Ishikawa (cell line): ENCODE measurements at regions not wholly inside any gene's neighbourhood (a gene's known extent, or its start where the extent isn't known, plus 50 kb on each side); places are given as distances from the start of the nearest gene placed in this dataset.

Experiments used
- CEBPB ChIP-seq: IDR thresholded peaks from 2 replicates; pipeline ENCODE4 v1.6.1; 2012
- CREB1 ChIP-seq: IDR thresholded peaks from 2 replicates; pipeline ENCODE4 v1.6.1; 2012; ENCODE audit warnings: low read depth
- EGR1 ChIP-seq: IDR thresholded peaks from 2 replicates; pipeline ENCODE4 v1.6.1; 2012
- EP300 ChIP-seq: IDR thresholded peaks from 2 replicates; pipeline ENCODE4 v1.6.1; 2012; ENCODE audit warnings: borderline replicate concordance
- FOXM1 ChIP-seq: IDR thresholded peaks from 2 replicates; pipeline ENCODE4 v1.6.1; 2012; ENCODE audit warnings: low read depth, borderline replicate concordance
- NFIC ChIP-seq: IDR thresholded peaks from 2 replicates; pipeline ENCODE4 v1.6.1; 2012
- RAD21 ChIP-seq: IDR thresholded peaks from 2 replicates; pipeline ENCODE4 v1.6.1; 2012; ENCODE audit warnings: low read depth
- TAF1 ChIP-seq: IDR thresholded peaks from 2 replicates; pipeline ENCODE4 v1.6.1; 2012; ENCODE audit warnings: low read depth, mild to moderate bottlenecking
- TCF12 ChIP-seq: IDR thresholded peaks from 2 replicates; pipeline ENCODE4 v1.6.1; 2012; ENCODE audit warnings: low read depth
- TEAD4 ChIP-seq: IDR thresholded peaks from 2 replicates; pipeline ENCODE4 v1.6.1; 2012
- YY1 ChIP-seq: IDR thresholded peaks from 2 replicates; pipeline ENCODE4 v1.6.1; 2012; ENCODE audit warnings: low read depth
- ZBTB7A ChIP-seq: IDR thresholded peaks from 2 replicates; pipeline ENCODE4 v1.6.1; 2012; ENCODE audit warnings: low read depth
- TF ChIP-seq, protein P1 (sequence below): IDR thresholded peaks from 2 replicates; pipeline ENCODE4 v1.6.1; 2012
- TF ChIP-seq, protein P2 (sequence below): IDR thresholded peaks from 2 replicates; pipeline ENCODE4 v1.6.1; 2012
- TF ChIP-seq, protein P3 (sequence below): IDR thresholded peaks from 2 replicates; pipeline ENCODE4 v1.6.1; 2012; ENCODE audit warnings: low read depth, mild to moderate bottlenecking

DNA sequence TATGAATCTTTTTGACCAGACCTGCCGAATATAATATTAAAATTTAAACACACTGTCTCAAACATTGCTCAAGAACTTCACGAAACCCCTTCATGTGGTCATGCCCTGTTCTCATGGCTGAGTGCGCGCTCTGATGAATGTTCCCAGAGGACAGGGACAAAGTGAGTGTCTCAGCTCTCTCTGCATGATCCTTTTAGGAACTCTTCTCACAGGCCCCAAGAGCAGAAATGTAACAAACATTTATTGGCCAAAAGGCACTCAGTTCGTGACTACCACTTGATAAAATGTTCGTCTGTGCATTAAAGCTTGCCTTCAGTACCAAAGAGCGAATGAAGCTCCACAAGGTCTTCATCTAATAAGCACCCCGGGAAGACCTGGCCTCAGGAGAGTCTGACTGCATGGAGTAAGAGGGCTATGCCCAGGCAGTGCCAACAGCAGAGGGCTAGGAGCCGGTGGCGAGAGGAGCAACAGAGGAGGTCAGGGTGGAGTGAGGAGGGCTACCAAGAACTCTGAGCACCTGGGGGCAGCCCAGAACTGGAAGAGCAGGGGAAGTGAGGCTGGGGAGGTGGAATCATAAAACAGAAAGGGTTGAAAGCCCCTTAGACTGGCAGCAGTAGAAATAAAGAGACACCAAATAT is 171.1 kb downstream of the RHOU start:
- TF ChIP-seq, protein P1, sequence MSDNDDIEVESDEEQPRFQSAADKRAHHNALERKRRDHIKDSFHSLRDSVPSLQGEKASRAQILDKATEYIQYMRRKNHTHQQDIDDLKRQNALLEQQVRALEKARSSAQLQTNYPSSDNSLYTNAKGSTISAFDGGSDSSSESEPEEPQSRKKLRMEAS: no peak
- no peak for TF ChIP-seq RAD21
- TF ChIP-seq ZBTB7A: no peak

DNA sequence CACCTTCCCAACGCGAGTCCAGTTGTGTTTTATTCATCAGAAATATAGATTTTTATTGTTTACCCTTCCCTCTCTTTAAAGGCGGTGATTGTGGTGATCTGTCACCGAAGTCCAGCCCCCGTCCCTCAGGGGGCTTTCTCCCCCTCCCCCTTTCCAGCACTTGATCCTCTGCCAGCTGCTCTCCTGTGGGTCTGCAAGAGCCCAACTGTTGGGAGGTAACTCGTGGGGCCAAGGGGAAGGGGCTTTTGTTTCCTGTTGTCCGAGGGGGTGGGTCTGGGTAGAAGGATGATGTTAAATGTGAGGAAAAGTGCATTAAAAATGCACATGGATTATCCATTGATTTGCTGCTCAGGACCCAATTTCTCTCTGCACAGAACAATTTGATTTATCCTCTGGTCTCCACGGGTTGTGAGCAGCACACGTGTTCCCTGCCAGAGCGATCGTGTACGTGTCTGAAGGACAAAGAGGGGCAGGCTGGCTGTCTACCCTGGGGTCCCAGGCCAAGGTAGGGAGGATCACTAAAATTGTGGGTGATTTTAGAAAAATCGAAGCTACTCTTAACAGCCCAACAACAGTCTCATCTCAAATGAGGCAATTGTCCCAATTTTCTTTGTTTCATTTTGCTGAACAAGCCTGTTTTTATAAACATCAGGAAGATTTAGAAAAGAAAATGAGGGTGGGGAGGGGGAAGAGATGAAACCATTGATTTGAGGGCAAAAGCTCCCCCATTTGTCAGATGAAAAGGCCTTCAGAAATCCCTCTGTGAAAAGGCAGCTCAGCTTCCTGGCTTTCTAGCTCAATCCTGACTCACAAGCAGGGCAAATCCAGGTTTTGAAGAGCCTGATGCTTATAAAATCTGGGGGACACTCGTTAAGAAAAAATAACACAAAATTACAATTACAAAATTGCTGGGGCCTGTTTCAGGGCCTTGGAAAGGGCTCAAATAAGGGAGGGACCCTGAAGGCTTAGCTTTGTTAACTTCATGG is 176.2 kb downstream of the RHOU start:
- no peak for TF ChIP-seq NFIC
- TF ChIP-seq ZBTB7A: no peak
- no peak for TF ChIP-seq CREB1
- no peak for TF ChIP-seq TAF1
- TF ChIP-seq RAD21: no peak
- no peak for TF ChIP-seq TCF12
- no peak for TF ChIP-seq TEAD4
- no peak for TF ChIP-seq YY1
- TF ChIP-seq EGR1: no peak
- no peak for TF ChIP-seq FOXM1
- TF ChIP-seq, protein P2, sequence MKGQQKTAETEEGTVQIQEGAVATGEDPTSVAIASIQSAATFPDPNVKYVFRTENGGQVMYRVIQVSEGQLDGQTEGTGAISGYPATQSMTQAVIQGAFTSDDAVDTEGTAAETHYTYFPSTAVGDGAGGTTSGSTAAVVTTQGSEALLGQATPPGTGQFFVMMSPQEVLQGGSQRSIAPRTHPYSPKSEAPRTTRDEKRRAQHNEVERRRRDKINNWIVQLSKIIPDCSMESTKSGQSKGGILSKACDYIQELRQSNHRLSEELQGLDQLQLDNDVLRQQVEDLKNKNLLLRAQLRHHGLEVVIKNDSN: no peak
- no peak for TF ChIP-seq EP300
- TF ChIP-seq CEBPB: no peak
- TF ChIP-seq, protein P1: no peak
- TF ChIP-seq, protein P3, sequence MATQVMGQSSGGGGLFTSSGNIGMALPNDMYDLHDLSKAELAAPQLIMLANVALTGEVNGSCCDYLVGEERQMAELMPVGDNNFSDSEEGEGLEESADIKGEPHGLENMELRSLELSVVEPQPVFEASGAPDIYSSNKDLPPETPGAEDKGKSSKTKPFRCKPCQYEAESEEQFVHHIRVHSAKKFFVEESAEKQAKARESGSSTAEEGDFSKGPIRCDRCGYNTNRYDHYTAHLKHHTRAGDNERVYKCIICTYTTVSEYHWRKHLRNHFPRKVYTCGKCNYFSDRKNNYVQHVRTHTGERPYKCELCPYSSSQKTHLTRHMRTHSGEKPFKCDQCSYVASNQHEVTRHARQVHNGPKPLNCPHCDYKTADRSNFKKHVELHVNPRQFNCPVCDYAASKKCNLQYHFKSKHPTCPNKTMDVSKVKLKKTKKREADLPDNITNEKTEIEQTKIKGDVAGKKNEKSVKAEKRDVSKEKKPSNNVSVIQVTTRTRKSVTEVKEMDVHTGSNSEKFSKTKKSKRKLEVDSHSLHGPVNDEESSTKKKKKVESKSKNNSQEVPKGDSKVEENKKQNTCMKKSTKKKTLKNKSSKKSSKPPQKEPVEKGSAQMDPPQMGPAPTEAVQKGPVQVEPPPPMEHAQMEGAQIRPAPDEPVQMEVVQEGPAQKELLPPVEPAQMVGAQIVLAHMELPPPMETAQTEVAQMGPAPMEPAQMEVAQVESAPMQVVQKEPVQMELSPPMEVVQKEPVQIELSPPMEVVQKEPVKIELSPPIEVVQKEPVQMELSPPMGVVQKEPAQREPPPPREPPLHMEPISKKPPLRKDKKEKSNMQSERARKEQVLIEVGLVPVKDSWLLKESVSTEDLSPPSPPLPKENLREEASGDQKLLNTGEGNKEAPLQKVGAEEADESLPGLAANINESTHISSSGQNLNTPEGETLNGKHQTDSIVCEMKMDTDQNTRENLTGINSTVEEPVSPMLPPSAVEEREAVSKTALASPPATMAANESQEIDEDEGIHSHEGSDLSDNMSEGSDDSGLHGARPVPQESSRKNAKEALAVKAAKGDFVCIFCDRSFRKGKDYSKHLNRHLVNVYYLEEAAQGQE: no peak

DNA sequence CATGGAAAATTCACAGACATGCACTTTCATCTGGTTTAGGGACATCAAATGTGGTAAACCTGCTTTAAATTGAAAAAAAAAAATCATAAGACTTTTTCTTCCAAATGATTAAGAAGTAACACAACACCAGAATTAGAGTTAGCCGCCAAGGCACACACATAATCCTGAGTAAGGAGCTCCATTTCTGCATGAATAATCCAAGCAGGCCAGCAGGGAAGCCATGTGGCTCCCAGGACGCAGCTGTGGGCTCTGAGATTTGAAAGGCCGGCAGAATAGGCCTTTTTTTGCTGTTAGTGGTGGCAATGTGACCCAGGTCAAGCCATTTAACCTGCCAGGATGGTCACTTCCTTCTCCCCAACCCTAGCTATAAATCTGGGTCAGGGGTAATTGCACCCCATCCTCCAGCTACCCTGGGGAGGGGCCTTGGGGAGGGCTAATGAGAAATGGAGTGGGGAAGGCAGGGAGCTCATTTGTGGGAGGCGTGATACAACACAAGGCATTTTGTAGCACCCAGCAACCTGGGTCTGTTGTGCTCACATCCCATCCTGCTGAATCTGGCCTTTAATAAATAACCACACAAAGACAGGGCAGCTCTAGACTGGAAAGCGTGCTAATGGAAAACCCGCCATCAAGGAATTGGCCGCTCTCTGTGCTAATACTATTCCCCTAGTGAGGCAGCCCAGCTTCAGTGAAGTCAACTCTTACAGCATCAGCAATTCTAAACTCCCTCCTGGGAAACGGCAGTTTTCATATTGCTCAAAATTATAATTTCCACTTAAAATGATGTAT is 178.5 kb downstream of the RHOU start:
- TF ChIP-seq, protein P1: no peak
- TF ChIP-seq FOXM1 (no peak), ZBTB7A (no peak), NFIC (no peak), EGR1 (no peak), EP300 (no peak), YY1 (no peak), TAF1 (no peak), RAD21 (no peak), CEBPB (no peak), TEAD4 (no peak), TCF12 (no peak), CREB1 (no peak)
- TF ChIP-seq, protein P2: no peak
- TF ChIP-seq, protein P3: no peak

DNA sequence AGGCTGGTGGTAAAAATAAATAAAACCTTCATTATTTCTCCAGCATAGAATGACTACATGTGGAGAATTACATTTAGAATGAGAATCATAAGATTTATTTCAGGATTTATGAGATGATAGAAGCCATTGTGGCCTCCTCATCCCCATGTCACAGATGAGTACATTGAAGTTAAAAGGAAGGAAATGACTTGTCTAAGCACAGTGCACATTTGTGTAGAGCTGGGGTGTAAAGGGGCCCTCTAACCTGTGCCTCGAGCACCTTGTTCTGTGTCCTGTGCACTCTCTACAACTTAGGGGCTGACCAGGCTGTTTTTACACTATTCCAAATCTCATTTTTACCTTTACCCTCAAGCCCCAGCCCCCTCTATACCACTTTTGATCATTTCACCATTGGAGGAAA is 179.4 kb downstream of the RHOU start:
- TF ChIP-seq RAD21 (no peak), TCF12 (no peak), EGR1 (no peak), TAF1 (no peak), CEBPB (no peak), ZBTB7A (no peak), CREB1 (no peak), NFIC (no peak), TEAD4 (no peak), FOXM1 (no peak), EP300 (no peak), YY1 (no peak)
- TF ChIP-seq, protein P2: no peak
- TF ChIP-seq, protein P1: no peak
- TF ChIP-seq, protein P3: no peak
